ENCODE measurements at regions not wholly inside any gene's neighbourhood (a gene's known extent, or its start where the extent isn't known, plus 50 kb on each side); places are given as distances from the start of the nearest gene placed in this dataset.
A peak's percentile ranks its signal among the peaks of the same experiment; 100 is the strongest.

DNA sequence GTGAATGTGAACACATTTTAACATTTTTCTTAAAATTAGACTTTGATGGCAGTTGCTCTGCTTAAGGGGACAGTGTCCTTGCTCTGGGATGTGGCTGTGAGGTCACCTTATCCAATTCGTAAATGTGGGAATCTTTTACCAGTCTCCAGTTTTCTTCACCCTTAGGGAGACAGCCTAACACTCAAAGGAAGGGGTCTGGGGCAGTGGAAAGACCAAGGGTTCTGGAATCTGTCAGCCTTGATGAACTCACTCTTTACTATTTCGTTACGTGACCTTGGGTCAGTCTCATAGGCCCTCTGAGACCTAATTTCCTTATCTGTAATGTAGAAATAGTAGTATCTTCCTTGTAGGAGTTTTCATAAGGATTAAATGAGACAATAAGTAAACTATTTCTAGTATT, 245.6 kb upstream of the ATP2B1 start:
- no peak for DNase-seq (ENCODE audit: low spot score)

DNA sequence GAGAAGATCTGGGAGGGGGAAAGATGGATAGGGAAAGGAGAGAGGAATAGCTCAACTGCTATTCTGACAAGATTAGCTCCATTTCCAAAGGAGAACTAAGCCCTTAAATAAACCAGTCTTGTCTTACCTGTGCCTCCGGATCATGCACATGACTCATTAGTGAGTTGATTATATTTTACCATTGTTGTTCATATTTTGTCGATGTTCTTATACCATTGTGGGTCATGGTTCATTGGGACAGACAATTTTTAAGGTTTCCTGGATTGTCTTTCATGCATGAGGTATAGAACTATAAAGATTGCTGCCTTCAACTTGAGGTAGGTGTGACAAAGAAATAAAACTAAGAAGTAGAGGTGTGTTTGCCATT, 243.0 kb upstream of the ATP2B1 start:
- no peak for DNase-seq (ENCODE audit: low spot score)

DNA sequence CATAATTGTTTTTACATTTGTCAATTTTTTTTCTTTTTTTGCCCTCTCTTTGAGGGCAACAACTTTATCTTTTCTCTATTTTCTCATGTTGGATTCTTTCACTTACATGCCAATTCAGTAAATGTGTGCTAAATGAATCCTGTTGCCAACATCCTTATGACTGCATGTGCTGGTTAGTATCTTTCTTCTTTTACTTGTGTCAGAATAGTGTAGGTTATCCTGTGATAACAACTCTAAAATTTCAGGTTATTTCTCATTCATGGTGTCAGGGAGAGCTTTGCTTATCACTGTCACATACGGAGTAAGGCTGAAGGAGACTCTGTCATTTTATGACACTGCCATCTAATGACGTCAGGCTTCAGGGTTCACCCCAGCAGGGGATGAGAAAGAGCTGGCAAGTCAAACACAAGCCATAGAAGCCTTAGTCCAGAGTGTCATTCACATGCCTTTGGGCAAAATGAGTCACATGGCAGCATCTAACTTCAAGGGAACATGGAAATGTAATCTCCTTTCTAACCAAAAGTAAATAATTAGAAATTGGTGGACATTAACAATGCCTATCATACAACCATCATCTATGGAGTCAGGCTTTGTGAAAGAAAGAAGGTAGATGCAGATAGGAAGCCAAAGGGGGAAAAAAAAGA, 242.5 kb upstream of the ATP2B1 start:
- DNase-seq (ENCODE audit: low spot score), result no peak

DNA sequence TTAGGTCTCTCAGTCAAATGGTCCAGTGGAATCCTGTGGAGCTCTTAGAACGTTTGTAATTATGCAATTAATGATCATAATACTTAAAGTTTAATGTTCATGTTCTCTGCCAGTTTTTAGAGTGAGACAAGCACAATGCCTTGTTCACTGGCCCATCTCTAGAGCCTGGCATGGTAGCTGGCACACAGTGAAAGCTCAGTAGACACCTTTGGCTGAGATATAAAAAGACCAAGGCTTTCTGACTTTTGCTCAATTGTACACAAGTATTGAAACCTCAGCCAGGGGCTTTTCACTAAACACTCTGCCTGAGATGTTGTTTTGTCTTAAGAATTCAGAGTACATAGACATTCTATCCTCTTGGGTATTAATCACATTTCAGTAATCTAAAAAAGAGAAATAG, 241.8 kb upstream of the ATP2B1 start:
- DNase-seq (ENCODE audit: low spot score), result no peak

DNA sequence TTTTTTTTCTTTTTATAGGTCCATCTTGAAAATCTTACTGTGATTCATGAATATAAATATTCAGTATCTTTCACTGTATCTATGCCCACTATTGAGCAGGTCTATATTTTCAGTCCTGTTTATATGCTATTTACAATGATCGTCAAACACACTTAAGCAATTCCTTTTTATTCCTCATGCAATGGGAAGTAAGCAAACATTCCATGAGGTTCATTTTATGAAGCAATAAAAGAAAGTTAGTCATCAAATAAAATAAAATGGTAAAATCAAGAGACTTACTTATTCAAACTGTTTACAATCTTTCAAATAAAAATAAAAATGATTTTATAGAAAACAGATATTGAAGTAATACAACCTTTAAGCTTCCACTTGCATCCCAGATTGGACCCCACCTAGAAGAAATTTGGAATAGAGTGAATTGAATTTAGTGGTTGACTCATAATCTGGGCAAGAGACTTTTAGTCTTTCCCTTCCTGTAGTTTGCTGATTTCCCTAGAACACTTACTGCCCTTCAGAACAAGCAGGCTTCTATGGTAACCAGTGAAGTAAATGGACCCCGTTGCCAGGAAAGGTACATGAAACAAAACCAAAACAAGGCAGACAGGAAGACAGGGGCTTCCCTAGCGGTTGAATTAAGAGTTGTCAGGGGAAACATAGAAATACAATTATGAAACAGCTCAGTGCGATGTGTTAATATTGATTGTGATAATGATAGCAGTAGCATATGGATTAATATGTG, 241.0 kb upstream of the ATP2B1 start:
- peak; percentile 85 for DNase-seq (ENCODE audit: low spot score)

DNA sequence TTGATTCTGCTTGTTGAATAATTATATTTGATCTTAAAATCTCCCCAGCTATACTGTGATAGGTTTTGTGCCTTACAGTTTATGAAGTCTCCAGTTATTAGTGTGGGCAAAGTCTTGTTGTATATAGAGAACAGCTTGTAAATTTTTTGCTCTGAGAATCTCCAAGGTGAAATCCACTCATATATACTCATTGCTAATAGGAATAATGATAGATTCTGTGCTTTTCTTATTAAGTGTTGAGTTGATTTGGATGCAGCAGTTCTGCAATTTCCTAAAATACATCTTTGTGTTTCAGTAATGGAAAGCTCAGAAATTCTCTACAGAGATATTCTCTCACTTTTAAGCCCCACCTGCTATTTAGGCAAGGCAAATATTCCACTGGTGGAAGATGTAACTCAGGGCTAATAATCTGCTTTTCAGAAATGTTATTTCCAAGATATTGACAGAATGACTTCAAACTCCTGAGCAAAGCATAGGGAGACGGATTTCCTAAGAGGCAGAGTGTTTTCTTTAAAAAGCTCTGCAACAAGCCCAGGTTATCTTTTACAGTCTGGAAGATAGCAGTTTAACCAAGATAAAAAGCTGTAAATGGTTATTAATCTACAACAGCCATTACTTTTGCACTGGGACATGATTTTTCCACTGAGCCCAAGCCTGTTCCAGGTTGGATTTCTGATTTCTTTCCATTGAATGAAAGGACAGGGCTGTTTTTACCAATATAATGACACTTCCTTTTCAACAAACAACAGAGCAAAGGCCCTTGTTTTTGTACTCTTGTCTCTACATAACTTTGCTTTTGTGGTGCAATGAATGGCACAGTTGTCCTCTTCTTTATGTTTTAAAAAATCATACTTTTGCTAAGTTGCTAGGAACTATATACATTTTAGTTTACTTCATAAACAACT, 239.9 kb upstream of the ATP2B1 start:
- DNase-seq (ENCODE audit: low spot score), result no peak

DNA sequence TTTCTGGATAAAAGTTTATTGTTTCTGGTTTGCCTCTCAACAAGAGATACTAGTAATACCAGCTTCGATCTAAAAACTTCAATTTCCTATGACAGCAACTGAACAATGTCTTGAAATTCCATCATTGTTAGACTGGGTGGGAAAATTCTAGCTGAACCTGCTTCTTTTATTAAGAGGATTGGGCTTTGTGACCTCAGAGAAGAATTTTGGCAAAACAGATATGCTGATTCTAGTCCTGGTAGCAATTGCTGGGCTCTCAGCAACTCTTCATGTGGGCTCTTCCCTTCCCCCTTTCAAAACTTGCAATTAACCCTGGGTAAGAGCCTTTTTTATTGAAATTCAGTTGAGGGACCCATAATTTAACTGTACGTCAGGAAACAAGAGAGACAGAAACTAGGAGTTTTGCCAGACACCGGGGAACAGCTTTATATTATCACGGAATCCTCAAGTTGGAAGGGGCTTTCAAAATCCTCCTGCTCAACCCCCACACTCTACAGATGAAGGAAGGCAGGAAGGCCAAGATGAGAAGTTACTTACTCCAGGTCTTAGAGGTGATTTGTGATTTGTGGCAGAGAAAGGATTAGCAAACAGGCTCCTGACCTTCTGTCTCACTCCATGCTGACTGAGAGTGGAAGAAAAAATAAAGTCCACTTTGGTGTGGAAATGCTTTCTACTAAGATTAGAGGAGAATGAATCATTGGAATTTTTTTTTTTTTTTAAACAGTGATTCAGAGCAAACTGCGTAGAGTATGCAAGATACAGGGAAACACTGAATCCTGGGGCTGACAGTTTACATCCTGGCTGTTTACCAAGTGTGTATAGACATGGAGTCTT, 239.0 kb upstream of the ATP2B1 start:
- no peak for DNase-seq (ENCODE audit: low spot score)

DNA sequence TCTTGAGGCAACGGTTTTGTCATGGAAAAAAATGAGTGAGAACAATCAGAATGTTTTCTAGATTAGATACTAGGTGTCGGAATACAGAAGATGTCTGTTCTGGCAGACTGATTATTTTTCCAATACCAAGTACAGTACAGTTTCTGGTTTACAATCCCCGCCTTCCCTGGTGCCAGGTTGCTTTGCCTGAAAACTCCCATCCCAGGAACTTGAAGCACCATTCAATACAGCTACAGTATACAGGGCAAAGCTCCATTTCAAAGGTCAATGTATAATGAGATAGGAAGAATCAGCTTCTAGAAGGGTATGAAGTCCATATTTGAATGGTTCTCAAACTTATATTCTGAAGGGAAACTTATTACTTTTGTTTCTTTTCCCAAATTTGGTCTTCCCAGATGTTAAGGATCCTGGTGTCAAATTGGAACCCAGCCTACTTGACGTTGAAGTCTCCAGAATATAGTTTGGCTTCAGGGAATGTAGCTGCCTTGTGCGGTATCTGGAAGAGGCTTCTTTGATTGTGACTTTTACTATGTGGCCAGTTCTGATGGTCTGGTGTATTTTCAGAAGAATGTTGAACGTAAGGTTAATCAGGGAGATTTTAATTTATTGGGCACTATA, 238.0 kb upstream of the ATP2B1 start:
- DNase-seq (ENCODE audit: low spot score), result no peak

DNA sequence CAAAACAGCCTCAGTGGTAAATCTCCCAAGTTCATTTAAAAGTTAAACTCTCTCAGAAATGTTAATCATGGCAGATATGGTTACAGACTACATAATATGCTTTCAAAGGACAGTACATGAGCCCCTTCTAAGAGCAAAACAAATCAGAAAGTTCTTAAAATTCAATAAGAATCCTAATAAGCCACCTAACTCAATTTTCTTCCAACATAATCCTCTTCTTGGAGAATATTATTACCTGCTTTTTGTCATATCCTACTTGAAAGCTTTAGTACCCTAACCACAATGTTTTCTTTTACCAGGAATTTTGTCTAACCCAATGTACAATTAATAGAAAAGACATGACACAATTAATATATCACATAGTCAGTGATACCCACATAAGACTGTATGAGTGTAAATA, 236.5 kb upstream of the ATP2B1 start:
- no peak for DNase-seq (ENCODE audit: low spot score)

DNA sequence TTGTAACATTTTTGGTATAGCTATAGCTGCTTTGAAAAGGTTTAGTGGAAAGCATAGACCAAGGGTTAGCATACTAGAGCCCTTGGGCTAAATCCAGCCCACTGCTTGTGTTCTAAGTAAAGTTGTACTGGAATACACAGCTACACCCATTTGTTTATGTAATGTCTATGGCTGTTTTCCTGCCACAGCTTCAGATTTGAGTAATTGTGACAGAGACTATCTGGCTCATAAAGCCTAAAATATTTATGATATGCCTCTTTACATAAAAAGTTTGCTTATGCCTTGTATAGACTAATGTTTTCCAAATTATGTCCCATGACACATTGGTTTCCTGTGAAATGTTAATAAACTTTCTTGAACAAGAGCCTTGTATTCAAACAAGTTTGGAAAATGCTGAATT, 234.8 kb upstream of the ATP2B1 start:
- no peak for DNase-seq (ENCODE audit: low spot score)

DNA sequence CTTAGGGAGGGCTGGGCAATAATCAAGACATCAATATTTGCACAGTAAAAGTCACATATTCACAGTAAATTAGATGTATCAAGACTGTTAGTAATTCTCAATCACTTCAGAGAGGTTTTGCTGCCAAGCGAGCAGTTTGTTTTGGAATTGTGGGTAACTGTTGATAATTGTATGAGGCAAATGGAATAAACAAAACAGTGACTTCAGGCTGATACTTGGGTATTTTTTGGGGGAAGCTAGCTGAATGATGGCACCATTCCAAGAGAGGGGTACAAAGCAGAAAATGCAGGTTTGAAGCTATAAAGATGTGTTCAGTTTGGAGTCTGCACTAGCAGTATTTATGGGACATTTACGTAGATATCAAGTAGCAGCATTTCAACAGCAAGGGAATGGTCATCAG, 232.8 kb upstream of the ATP2B1 start:
- no peak for DNase-seq (ENCODE audit: low spot score)

DNA sequence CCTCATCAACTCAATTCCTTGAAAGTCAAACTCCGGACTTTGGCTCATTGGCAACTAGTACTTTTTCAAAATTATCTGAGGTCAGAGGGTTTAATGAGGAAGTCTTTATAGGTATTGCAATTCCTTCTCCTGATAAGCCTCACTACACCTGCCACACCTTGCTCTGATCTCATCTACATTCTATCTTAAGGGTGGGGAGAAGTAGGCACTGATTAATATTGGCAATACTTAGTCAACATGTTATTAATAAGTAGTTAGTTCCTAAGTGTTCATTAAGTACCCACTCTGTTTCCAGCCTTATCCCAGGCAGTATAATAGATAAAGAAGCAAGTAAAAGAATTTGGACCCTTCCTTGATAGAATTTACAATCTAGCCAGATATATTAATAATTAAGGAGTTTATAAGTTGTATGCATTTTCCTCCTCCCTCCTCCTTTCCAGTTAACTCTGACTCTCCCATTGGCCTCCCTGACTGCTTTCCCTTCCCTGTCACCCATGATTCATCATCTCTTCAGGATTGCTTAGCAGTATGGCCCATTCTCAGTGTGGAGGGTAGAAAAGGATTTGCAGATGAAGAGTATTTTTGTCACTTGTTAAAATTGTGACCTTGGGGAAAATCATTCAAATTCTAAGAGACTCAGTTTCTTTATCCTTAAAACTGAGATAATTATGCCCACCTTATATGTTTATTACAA, 231.0 kb upstream of the ATP2B1 start:
- DNase-seq (ENCODE audit: low spot score), result no peak

DNA sequence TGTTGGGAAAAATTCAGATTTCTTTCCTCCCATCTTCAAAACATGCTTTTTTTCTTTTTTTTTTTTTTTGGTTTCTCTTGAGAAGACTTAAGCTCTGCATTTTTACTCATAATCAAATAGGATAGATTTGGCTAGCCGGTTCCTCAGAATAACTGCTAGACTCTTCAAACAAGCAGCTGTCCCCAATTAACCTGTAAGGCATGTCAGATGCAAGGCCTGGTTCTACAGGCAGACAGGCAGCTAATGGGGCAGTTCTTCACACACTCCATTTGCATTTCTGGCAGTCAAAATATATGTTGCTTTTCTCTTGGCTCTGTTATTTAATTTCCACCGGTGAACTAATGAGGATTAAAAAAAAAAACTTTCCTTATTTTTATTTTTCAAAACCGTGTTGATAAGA, 228.0 kb upstream of the ATP2B1 start:
- DNase-seq (ENCODE audit: low spot score), result no peak

DNA sequence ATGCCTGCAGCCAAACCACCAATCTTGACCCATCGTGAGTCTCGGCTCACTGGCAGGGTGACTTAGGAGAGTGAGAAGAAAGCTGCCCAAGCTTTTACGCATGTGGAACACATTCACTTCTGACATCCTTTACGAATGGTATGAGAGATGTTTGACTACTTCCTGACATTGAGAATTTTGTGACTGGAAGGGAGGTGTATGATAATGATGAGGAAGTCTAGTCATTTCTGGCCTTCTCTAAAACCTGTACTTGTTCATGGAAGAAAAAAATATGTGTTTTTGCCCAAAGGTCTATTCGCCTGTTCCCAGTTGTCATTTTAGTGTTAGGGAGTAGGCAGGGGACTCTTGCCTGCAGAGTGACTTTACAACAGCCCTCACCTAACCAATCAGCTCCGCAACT, 227.2 kb upstream of the ATP2B1 start:
- no peak for DNase-seq (ENCODE audit: low spot score)

DNA sequence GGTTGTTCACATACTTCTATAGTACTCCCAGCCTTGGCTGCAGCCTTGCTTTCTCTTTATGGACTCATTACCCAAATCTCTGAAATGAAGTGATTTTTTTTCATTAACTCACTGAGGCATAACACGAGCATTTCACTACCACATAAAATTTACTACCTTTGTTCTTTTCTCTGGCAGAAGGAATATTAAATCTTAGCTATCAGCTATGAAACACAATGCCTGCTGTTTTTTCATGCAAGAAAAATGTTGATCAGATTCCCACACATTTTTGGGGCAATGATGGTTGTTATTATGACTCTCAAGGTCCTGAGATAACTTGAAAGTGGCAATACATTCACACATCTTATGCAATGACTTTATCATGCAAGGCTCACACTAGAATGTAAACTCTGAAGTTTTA, 225.3 kb upstream of the ATP2B1 start:
- DNase-seq (ENCODE audit: low spot score), result no peak

DNA sequence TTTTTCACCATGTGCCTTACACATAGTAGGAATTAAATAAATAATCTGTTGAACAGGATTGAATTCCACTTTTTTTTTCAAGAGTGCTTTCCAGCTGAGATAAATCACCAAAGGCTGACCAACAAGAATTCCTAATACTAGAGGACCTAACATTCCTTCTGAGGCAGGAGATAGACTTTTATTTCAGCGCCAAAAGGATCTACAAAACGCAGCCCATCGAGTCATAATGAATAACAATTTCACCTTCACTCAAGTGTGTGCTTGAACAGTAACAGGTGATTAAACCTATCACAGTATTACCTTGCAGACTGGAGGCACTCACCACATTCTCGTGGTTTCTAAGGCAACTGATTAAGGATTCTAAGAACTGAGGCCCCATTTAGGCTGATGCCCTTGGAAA, 224.3 kb upstream of the ATP2B1 start:
- no peak for DNase-seq (ENCODE audit: low spot score)

DNA sequence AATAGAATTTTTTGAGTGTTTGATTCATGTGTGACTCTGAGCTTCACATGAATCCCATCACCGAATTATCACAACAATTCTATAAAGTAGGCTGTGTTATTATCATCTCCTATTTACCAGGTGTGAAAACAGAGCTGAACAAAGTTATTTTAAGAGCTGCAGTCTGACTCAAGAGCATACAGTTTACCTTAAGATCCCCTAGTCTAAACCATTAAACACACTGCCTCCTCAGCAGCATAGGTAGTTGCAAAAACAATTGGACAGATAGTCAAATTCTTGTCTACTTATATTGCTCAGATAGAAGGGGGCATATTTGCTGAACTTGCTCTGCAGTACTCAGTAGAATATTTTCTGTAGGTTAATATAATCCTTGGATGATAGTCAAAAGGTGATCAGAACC, 219.8 kb upstream of the ATP2B1 start:
- peak; percentile 46 for DNase-seq (ENCODE audit: low spot score)

DNA sequence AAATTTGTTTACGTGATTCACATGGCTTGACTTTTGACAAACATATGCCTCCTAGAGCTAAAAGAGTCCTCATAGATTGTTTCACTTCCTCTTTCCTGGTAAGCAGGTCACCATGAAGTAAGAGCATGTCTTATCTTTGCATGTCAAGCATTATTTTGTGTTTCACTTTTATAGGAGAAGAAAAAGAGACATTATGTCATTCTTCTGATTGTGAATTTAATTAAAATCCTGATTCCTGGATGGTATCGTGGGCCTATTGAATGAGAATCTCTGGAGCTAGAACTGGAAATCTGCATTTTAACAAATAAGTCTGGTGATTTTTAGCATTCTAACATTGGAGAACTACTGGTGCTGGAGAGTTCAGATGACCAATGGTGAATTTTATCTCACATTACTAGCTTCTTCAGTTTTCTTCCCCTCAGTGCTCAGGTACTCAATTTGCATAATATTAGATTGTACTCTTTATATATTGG, 218.6 kb upstream of the ATP2B1 start:
- peak; percentile 94 for DNase-seq (ENCODE audit: low spot score)

DNA sequence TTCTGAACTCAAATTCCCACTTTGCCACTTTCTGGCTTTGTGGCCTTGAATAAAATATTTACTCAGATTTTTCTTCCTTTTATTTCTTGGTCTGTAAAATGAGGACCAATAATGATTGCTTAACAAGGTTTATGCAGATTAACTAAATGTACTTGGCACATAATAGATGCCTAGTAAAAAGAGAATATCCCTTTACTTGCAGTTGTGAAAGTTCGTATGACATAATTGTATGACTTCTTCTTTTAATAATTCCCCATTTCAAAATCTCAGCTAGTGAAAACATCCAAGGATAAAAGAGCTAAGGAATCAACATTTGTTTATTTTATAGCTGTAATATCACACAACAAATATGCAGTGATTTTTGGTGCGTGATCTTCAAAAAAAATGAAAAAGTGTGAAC, 215.6 kb upstream of the ATP2B1 start:
- no peak for DNase-seq (ENCODE audit: low spot score)

DNA sequence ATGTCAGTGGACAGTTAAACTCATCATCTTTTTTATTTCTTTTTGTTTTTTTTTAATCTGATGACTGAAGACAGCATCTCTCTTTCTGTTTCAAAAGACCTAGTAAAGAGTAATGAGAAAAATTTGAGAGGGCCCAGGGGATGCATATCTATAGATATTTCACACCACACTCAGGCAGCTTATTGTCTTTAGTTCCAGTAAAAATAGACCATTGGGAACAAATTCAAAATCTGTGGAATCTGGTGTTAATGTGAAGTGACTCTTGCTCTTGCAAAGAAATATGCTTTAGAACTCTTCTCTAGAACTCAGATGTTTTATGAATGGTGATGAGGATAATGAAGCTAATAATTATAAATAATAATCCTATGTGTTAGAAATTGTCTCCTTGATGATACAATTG, 214.5 kb upstream of the ATP2B1 start:
- DNase-seq (ENCODE audit: low spot score), result no peak

DNA sequence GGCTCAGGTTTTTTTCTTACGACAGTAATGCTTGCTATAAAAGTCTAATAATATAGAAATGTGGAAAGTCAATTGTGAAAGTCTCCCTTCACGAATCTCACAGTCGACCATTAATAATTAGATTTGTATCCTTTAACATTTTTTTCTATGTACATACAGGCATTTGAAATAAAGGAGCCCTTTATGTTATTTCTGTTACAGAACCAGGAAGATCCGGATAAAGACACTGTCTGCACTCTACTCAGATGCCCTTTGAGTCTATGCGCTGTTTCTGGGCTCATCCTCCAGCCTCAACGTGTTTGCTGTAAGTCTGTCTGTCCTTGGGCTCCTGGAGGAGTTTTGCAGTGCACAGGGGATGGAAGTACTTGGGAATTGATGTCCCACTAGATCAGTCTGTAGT, 212.2 kb upstream of the ATP2B1 start:
- DNase-seq (ENCODE audit: low spot score), result no peak
